Endothelial cell (in vitro differentiated cells): ENCODE measurements at regions not wholly inside any gene's neighbourhood (a gene's known extent, or its start where the extent isn't known, plus 50 kb on each side); places are given as distances from the start of the nearest gene placed in this dataset.

Experiments used
- DNase-seq: peaks from one replicate; pipeline ENCODE4 v3.0.0; 2021; ENCODE audit warnings: low spot score
- H3K27ac Mint-ChIP-seq: one replicate; pipeline ENCODE4 v1.8.0; 2021; ENCODE audit warnings: mixed read lengths, inconsistent platforms; ENCODE audit not compliant: unreplicated experiment
- H3K27me3 Mint-ChIP-seq: one replicate; pipeline ENCODE4 v1.8.0; 2021; ENCODE audit warnings: mild to moderate bottlenecking, moderate library complexity, mixed read lengths, inconsistent platforms; ENCODE audit not compliant: unreplicated experiment
- H3K36me3 Mint-ChIP-seq: one replicate; pipeline ENCODE4 v1.8.0; 2021; ENCODE audit warnings: mild to moderate bottlenecking, low read depth, mixed read lengths, inconsistent platforms; ENCODE audit not compliant: unreplicated experiment
- H3K4me1 Mint-ChIP-seq: one replicate; pipeline ENCODE4 v1.8.0; 2021; ENCODE audit warnings: mild to moderate bottlenecking, mixed read lengths, inconsistent platforms; ENCODE audit not compliant: unreplicated experiment
- H3K4me3 Mint-ChIP-seq: one replicate; pipeline ENCODE4 v1.8.0; 2021; ENCODE audit warnings: mild to moderate bottlenecking, mixed read lengths, inconsistent platforms; ENCODE audit not compliant: unreplicated experiment
- H3K9me3 Mint-ChIP-seq: one replicate; pipeline ENCODE4 v1.8.0; 2021; ENCODE audit warnings: mixed read lengths, inconsistent platforms; ENCODE audit not compliant: unreplicated experiment
- CTCF ChIP-seq: fragments of 200-600 bp; sonication (generic); IDR thresholded peaks from one replicate; pipeline ENCODE4 v1.5.0; 2021; ENCODE audit warnings: antibody characterized with exemption; ENCODE audit not compliant: unreplicated experiment

- Mint-ChIP-seq H3K4me3 (no peak overlapping the region), H3K27ac (no peak overlapping the region), H3K4me1 (no peaks in the 10 kb centered on the region), H3K36me3 (no peaks in the 10 kb centered on the region), H3K27me3 (no peaks in the 10 kb centered on the region), H3K9me3 (no peaks in the 10 kb centered on the region)
- no peak for DNase-seq
- TF ChIP-seq CTCF = no peak
Measured at GRCh38 chr3:109683746-109684145, 346.4 kb upstream of the DPPA4 start.

DNA sequence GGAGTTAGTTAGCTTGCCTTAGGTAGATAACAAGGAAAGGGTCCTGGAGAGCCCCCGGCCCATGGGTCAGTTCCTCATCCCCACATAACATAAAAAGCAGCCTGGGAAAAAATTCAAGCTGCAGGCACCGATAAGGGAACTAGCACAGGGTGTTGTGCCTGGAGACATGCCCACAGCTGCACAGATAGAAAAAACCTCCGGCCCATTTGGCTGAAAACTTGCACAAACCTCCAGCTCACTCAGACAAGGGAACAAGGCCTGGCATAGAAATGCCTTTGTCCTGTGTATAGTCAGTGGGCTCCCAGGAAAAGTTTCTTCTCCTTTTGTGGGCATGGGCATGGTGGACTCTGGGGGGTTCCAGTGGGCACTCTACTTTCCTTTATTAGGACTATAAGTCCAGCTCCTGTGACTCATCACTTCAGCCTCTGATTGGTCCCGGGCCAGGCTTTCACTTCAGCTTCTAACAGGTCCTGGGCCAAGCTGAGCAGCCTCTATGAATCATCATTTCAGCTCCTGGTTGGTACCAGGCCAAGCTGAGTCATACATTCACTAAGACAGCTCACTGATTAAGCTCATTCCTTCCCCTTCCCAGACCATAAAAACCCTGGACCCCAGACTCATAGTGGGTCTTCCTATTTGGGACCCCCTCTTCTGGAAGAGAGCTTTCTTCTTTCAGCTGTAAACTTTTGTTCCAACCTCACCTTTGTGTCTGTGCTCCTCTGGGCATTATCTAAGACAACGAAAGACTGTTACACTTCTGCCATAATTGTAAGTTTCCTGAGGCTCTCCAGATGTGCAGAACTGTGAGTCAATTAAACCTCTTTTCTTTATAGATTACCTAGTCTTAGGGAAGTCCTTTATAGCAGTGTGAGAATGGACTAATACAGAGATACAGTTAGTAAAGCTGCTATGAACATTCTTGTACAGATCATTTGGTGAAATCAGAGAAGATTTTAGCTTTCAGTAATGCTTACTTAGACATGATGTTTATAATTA, 348.0 kb upstream of the DPPA4 start:
- Mint-ChIP-seq H3K27ac (no peak overlapping the region), H3K27me3 (no peaks in the 10 kb centered on the region), H3K4me3 (no peak overlapping the region), H3K9me3 (no peaks in the 10 kb centered on the region), H3K4me1 (no peaks in the 10 kb centered on the region), H3K36me3 (no peaks in the 10 kb centered on the region)
- TF ChIP-seq CTCF = no peak
- no peak for DNase-seq

DNA sequence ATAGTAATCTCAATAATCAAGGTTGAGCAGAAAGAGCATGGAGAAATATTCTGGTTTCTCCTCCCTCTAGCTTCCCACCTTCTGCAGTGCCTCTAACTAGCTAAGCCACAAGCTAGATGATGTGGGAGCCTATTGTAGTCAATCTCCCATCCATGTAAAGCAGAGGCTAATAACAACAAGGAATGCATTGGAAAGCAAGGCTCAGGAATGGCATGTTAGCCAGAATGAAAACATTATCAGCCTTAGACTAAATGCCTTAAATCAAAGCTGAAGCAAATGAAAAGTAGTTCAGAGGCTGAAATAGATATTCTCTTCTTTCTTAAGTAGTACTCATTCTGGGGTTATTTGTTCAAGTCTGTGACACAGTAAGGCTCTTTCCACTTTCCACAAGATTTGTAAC, 350.3 kb upstream of the DPPA4 start:
- no peaks in the 10 kb centered on the region for H3K9me3 Mint-ChIP-seq
- no peak overlapping the region for H3K4me3 Mint-ChIP-seq
- no peak for DNase-seq
- no peak for TF ChIP-seq CTCF
- no peak overlapping the region for H3K27ac Mint-ChIP-seq
- no peaks in the 10 kb centered on the region for H3K27me3 Mint-ChIP-seq
- H3K36me3 Mint-ChIP-seq = no peaks in the 10 kb centered on the region
- no peaks in the 10 kb centered on the region for H3K4me1 Mint-ChIP-seq

DNA sequence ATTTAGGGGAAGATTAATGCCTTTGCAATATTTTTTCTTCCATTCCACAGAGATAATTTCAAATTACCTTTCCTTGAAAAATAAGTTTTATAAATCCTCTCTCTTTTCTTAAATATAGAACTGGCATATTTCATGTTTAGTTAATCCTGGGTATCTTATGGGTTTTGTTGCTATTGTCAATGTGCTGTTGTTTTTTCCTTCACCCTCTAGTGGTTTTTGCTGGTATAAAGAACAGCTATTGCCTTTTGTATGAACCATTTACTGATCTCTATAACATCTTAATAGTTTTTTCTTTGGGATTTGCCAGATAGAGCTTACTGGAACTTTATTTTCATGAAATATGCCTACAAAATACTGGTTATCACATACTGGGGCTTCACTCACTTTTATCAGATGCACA, 359.6 kb upstream of the DPPA4 start:
- no peak for DNase-seq
- peak; percentile 29 for TF ChIP-seq CTCF
- no peaks in the 10 kb centered on the region for H3K9me3 Mint-ChIP-seq
- H3K4me3 Mint-ChIP-seq = no peak overlapping the region
- H3K27me3 Mint-ChIP-seq = no peaks in the 10 kb centered on the region
- no peaks in the 10 kb centered on the region for H3K4me1 Mint-ChIP-seq
- H3K27ac Mint-ChIP-seq = no peak overlapping the region
- H3K36me3 Mint-ChIP-seq = no peaks in the 10 kb centered on the region

DNA sequence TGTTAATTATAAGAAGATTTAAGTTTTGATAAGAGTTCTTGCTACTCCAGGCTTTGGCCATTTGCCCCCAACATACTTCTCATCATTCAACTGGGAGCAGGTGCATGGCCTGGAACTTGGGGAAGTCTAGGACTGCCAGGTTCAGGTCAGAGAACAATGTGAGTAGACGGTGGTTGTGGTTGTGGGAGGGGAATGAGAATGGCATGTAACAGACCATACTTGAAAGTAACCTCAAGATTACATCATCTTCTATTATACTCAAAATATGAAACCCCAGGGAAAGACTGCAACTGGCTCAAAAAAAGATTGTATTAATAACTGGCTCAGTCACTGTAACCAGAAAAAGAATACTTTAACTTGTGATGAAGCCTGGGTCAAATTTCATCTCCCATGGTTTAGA, 364.9 kb upstream of the DPPA4 start:
- H3K9me3 Mint-ChIP-seq = no peaks in the 10 kb centered on the region
- H3K4me3 Mint-ChIP-seq = no peak overlapping the region
- no peak for TF ChIP-seq CTCF
- DNase-seq = no peak
- H3K27me3 Mint-ChIP-seq = no peaks in the 10 kb centered on the region
- H3K36me3 Mint-ChIP-seq = no peaks in the 10 kb centered on the region
- no peak overlapping the region for H3K27ac Mint-ChIP-seq
- H3K4me1 Mint-ChIP-seq = no peaks in the 10 kb centered on the region
